NCI-H2029 (cell line): ENCODE measurements at regions not wholly inside any gene's neighbourhood (a gene's known extent, or its start where the extent isn't known, plus 50 kb on each side); places are given as distances from the start of the nearest gene placed in this dataset.

Experiments used
- DNase-seq: peaks from one replicate; lab custom pipeline; 2025; lab: John Stamatoyannopoulos, UW

DNA sequence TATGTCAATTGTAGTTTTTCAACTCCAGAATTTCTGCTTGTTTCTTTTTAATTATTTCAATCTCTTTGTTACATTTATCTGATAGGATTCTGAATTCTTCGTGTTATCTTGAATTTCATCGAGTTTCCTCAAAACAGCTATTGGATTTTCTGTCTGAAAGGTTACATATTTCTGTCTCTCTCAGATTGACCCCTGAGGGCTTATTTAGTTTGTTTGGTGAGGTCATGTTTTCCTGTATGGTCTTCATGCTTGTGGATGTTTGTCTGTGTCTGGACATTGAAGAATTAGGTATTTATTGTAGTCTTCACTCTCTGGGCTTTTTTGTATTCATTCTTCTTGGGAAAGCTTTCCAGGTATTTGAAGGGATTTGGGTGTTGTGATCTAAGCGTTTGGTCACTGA is 85.6 kb downstream of the SNAPC1 start:
- no peak for DNase-seq

DNA sequence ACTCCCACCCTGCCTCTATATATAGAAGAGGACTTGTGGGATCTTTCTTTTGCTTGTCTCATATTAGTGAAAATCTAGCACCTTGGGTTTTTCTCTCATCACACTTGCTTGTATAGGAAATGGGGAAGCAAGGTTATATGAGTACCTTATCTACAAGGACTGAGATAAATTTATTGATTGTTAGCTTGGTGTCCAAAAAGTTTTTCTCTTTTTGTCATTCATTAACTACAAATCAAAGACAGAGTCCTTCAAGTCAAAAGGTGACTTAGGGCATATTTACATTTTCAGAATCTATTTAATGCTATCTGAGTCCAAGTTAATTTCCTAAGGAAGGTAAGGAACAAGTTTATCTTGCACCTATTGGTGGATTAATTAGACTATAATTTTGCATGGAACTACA is 92.7 kb downstream of the SNAPC1 start:
- DNase-seq: no peak

DNA sequence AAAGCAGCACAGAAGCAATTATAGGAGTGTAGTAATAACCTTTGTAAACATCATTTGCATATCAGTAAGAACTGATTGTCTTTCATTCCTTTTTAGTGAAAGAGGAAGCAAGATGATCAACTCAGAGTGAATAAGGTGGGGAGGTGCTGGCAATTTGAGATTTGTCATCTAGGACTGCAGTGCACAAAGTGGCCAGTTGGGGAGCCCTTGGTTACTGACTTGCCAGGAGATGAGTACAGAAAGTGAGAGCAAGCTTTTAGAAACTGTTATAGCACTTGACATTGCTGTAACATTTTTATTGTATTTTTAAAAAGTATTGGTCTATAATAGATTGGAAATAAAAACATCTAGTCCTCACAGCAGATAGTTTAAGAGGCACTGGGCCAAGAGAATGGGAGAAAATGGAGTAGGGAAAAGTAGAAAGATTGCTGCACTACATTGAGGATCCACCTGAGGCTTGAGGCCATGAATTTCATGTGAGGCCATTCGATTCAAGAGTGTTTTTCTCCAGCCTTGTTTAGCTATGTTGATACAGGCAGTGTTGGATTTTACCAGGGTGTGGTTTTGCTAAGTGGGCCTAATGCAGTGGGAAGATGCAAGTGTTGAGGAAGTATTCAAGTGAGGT is 98.2 kb downstream of the SNAPC1 start:
- DNase-seq: peak; percentile 50

DNA sequence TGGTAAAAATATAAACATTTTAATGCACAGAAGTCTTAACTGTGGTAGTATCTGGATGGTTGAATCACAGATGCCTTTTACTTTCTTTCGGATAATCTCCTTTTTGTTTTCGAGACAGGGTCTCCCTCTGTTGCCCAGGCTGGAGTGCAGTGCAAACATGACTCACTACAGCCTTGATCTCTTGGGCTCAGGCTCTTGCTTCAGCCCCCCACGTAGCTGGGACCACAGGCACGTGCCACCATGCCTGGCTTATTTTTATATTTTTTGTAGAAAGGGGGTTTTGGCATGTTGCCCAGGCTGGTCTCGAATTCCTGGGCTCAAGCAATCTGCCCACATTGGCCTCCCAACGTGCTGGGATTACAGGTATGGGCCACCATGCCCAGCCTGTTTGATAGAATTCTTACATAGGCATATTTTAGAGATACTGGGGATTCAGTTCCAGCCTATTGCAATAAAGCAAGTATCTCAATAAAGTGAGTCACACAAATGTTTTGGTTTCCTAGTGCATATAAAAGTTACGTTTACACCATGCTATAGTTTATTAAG is 99.2 kb downstream of the SNAPC1 start:
- DNase-seq: no peak

DNA sequence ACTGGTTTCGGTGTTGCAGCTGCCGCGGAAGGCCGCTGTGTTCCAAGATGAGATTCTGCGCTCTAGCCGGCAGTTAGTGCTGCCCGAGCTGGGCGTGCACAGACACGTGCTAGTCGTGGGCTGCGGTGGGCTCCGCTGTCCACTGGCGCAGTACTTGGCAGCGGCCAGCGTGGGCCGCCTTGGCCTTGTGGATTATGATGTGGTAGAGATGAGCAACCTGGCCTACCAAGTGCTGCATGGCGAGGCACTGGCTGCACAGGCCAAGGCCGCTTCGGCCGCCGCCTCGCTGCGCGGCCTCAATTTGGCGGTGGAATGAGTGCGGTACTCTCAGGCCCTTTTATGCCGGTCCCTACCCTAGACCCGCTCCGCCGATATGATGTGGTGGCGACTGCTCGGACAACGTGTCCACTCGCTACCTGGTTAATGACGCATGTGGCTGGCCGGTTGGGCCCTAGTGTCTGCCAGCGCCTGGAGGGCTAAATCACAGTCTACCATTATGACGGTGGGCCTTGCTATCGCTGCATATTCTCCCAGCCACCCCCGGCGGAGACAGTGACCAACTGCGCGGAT is 102.2 kb downstream of the SNAPC1 start:
- DNase-seq: no peak

DNA sequence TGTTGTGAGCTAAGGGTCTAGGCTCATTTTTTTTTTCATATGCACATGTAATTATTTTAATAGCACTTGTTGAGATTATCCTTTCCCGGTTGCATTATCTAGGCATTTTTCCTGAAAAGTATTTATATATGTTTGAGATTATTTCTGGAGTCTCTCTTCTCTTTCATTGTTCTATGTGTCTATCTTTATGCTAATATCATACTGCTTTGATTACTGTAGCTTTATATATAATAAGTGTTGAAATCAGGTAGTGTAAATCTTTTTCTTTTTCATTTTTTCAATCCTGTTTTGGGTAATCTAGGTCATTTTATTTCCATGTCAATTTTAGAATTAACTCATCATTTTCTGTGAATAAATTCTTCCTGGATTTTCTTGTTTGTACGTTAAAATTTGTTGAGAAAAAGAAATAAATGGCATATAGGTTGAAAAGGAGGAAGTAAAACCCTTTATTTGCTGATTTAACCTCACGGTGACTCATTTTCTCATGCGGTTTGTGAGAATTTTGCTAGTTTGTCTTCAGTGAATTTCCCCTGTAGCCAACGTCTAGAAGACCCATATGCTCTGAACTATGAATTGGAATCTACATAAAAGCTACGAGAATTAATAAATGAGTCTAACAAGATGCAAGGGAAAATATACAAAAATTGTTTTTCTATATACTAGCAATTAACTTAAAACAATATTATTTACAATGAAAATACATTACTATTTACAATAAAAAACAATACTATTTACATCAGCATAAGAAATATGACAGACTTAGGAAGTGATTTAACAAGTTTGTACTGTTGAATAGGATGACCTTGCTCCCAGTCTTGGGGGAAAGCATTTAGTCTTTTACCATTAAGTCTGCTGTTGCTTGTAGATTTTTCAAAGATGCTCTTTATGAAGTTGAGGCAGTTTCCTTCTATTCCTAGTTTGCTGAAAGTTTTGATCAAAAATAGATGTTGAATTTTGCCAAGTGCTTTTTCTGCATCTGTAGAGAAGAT is 105.0 kb downstream of the SNAPC1 start:
- no peak for DNase-seq

DNA sequence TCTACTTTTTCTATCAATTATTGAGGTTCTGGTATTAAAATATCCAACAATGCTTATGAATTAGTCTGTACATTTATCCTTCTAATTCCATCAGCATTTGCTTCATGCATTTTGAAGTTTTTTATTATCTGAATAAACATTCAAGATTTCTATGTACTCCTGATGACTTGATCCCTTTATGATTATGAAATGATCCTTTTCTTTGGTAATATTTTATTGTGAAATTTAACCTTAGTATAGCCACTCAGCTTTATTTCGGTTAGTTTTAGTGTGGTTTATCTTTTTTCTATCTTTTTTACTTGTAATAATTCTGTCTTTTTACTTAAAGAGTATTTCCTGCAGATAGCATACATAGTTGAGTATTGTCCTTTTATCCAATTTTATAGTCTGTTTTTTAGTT is 106.6 kb downstream of the SNAPC1 start:
- DNase-seq: no peak

DNA sequence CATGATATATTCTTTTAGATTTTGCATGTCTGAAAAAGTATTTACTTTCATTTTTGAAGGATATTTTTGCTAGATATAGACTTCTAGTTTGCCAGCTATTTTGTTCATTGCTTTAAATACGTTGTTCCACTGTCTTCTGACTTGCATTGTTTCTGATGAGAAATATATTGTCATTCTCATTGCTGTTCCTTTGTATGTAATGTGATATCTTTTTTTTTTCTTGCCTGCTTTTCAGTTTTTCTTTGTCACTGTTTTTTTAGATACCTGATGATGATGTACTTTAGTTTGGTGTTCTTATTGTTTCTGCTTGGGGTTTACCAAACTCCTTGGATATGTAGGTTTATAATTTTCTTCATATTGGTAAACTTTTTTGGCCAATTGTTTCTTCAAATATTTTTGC is 107.9 kb downstream of the SNAPC1 start:
- DNase-seq: no peak

DNA sequence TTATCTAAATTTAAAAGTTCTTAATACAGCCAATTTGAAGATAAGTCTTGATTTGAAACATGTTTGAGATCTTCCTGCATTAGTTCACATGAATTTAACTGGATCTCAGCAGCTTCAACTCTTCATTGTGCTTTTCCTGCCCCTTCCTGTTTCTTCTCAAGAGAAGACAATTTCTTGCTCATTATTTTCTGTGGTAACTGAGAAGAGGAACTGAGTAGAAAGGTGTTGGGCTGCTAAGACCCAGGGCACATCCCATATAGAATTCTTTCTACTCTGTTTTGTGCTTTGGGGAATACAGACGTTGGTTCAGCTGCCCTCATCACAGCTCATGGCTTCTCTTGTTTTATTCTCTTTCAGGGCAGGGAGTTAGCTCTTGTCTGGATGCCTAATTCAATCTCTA is 110.2 kb downstream of the SNAPC1 start:
- DNase-seq: no peak

DNA sequence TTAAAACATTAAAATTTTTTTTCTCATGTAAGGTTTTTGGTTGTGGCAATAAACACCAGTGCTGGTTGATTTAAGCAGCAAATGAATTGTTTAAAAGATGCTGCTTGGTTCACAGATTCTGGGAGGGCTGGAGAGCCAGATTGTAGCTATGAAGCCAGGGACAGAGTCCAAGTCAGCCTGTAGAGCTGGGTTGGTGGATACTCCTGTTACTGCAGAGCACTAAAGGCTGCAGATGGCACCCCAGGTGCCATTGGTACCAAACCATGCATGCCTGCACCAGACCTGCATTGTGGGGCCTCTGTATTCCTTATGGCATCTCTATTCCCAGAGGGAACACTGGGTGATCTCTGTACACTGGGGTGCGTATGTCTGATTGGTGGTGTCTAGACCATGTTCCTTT is 113.3 kb downstream of the SNAPC1 start:
- no peak for DNase-seq

DNA sequence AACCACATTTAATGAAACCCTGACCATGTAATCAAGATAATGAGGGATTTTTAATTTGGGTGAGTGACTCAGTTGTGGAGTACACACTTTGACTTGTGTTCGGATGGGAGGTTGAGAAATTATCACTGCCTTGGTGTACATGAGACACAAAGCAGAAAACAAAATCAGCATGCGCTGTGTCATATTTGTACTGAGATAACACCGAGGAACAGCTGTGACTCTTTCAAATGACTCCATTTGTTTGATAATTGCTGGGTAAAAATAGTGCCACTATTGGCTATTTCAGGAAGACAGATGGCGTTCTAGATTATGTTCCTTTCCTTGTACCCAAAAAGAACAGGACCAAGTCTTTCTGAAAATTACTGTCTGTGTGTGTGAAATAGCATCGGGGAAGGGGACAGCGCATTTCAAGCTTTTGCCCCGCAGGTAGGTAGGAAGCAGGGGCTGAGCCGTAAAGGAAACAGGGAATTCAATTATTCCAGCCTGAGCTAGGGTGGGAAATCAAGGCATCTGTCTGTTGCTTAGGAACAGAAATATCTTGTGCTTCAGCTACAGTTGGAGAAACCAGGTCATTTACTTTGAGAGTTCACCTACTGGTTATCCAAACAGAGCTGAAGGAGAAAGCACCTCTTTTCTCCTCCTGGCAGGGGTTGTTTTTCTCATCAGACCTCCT is 114.3 kb downstream of the SNAPC1 start:
- DNase-seq: no peak

DNA sequence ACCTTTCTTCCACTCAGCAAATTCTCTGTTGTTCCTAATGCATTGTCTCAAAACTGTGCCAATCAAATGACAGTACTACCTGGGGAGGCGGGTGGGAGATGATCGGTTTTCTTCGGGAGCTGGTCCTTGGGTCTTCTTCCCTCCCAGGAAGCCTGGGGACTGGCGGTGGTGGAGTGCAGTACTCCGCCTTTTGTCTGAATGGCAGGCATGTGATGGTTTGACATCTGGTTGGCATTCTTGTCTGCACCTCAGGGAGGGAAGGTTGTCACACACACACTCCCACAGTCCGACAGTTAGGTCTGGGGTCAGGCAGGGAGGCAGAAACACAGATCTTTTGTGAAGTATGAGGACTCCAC is 114.8 kb downstream of the SNAPC1 start:
- no peak for DNase-seq

DNA sequence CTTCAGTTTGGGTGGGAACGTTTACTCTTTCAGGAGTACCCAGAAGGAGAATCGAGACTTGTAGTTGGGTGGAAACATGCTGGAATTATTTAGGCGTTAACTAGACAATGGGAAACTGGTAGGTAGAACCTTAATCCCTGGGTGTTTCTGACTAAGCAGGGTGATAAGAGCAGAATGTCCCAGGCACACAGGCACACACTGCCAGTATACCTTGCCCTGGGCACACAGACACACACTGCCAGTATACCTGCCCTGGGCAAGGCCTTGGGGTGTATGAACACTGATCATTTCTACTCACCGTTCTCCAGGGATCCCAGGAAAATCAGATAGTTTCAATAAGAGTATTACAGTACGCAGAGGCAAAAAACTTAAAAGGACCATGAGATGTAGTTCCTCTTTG is 115.5 kb downstream of the SNAPC1 start:
- DNase-seq: no peak

DNA sequence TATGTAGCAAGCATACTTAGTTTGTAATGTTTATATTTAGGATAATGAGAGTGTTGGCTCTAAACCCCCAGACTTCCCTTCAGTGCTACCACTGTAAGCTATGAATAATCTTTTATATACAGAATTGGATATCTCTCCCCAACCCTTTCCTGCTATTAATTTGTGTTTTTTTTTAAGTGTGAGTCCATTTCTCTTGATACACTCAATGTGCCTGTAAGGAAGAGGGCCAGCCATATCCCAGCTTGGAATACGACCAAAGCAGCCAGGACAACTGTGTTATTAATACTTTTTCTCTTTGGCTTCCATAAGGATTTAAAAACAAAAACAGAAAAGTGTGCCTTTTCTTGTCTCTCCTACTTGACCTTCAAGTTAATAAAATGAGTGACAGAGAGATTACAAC is 116.7 kb downstream of the SNAPC1 start:
- no peak for DNase-seq

DNA sequence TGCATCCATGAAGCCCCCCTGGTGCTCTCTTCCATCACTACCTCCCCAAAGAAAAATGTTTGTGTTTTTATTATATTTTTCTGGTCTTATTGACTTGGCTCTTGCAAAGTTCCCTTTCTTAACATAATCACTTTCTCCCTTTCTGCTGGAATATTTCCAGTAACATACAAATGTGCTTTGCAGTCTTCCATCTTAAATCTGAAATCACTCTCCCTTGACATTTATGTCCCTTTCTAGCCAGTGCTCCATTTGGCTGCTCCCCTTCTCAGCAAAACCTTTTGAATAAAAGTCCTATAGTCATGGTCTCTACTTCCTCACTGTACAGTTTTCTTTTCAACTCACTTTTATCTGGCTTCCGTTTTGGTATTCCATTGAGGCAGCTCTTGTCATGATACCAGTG is 118.8 kb downstream of the SNAPC1 start:
- DNase-seq: no peak

DNA sequence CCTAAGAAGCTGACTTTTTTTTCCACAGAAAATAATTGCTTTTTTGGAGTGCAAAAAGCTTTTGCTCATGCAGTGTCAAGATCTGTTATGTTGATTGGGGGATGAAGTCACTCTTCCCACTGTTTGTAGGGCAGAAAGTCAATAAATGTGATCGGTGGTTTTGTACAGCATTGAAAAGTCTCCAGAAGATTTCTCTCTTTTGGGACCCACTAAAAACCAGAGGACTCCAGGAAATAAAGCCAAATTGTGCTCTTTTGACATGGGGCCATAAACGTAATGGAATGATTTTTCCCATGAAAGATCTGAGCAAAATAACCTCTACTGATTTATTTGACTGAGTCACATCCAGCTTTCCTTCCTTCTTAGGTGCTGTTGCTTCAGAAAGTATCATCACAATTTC is 122.5 kb downstream of the SNAPC1 start:
- no peak for DNase-seq

DNA sequence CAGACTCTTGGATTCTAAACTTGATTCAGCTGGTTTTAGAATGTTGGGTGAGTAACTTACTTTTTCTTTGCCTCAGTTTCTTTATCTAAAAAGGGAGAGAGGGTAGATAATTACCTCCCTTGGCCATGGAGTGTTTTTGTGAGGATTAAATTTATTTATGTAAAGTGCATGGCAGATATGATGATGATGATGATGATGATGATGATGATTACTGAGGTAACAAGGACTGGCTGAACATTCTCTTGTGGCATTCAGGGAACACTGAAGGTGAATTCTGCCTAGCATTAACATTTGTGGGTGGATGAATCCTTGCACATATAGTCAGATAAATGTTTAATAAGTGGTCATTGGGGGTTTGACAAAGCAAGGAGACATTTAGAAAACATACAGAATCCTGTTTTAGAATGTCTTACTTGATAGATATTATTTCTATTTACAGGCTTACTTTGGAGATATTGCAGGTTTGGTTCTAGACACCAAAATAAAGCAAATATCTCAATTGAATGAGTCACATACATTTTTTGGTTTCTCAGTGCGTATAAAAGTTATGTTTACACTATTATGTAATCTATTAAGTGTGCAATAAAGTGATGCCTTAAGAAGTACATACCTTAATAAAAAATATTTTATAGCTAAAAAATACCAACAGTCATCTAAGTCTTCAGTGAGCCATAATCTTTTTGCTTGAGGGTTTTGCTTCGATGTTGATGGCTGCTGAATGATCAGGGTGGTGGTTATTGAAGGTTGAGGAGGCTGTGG is 123.2 kb downstream of the SNAPC1 start:
- no peak for DNase-seq

DNA sequence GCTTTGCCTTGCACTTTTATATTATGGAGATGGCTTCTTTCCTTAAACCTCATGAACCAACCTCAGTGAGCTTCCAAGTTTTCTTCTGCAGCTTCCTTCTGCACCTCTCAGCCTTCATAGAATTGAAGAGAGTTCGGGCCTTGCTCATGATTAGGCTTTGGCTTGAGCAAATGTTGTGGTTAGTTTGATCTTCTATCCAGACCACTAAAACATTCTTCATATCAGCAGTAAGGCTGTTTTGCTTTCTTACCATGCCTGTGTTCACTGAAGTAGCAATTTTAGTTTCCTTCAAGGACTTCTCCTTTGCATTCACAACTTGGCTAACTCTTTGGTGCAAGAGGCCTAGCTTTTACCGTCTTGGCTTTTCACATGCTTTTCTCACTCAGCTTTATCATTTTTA is 125.4 kb downstream of the SNAPC1 start:
- no peak for DNase-seq

DNA sequence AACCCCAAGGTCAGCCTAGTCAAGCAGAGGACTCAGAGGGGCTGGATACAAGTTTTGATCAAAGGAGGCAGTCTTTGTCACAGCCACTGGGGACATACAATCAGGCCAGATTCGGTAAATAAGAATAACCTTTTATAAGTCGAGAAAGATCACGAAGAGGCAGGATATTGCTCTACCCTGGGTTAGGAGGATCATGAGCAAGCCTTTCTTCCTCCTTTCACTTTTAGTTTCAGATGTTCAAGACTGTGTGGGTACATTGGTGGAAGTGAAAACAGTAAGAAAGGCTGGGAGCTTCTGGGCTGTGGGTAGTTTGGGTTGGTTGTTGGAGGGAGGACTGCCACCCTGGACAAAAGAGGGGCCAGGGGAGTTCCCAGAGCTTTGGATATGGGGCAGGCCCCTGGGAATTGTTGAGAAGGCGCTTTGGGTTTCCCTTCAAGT is 127.7 kb downstream of the SNAPC1 start:
- no peak for DNase-seq

DNA sequence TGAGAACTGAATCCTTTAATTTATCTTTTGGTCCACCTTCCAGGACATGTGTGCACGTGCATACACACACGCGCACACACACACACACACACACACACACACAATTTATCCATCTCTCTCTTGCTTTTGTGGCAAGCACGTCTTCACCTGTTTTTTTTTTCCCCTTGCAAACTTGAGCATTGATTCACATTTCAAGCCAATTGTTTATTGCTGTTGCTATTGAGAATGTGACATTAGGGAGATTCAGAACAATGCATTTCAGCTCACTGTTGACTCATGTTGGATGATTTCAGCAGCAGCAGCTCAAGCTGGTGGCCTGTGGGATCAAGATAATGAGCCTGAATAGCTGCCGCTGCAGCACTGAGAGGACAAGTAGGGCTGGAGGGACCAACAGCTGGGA is 128.9 kb downstream of the SNAPC1 start:
- no peak for DNase-seq

DNA sequence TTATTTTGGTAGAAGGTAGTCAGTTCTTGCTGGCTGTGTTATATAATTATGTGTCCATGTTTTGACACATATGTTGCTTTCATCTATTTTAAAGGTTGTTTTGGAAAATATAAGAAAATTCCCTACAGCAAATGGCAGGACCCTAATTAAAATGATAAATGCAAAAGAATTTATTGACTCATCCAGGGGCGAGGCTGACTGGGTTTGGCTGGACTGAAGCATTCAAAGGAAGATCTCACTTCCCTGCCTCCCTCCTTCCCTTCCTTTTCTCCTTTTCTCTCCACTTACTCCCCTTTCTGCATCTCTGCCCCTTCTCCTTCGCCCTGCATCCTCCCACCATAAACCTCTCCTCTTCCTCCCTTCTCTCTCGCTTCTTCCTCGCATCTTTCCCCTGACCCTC is 129.6 kb downstream of the SNAPC1 start:
- no peak for DNase-seq
